Tibial nerve (tissue), 4 donors: ENCODE measurements at regions not wholly inside any gene's neighbourhood (a gene's known extent, or its start where the extent isn't known, plus 50 kb on each side); places are given as distances from the start of the nearest gene placed in this dataset.

Experiments
- DNase-seq, 2 donors: peaks; one replicate each; pipeline ENCODE4 v3.0.0-alpha.2; 2019; ENCODE audit warnings: low spot score in 2 of 2
- H3K27ac ChIP-seq, 4 donors: fragments of 200-600 bp; sonication (generic) in 3 of 4; one replicate each; pipeline ENCODE4 v1.5.1; 2017 to 2019; ENCODE audit warnings: mild to moderate bottlenecking in 1 of 4
- H3K27me3 ChIP-seq, 2 donors: fragments of 200-600 bp; sonication (generic) in 1 of 2; one replicate each; pipeline versions ENCODE4 v1.5.1 to v1.6.0; 2017 to 2019
- H3K36me3 ChIP-seq, 3 donors: fragments of 200-600 bp; sonication (generic); one replicate each; pipeline ENCODE4 v1.5.1; 2018 to 2019
- H3K4me1 ChIP-seq, 4 donors: fragments of 200-600 bp; sonication (generic) in 3 of 4; one replicate each; pipeline ENCODE4 v1.5.1; 2017 to 2019
- H3K4me3 ChIP-seq, 4 donors: fragments of 200-600 bp; sonication (generic) in 3 of 4; one replicate each; pipeline ENCODE4 v1.5.1; 2017 to 2019; ENCODE audit warnings: mild to moderate bottlenecking in 1 of 4, moderate library complexity in 1 of 4
- H3K9me3 ChIP-seq, 4 donors: fragments of 200-600 bp; sonication (generic) in 3 of 4; one replicate each; pipeline ENCODE4 v1.5.1; 2017 to 2019
- EP300 ChIP-seq, 2 donors: sonication (generic); formaldehyde crosslinking; IDR thresholded peaks; one replicate each; pipeline ENCODE4 v1.6.1; 2017; ENCODE audit warnings: antibody characterized with exemption in 2 of 2, mild to moderate bottlenecking in 1 of 2
- POLR2A ChIP-seq, 2 donors: fragments of 450-650 bp; IDR thresholded peaks; one replicate each; pipeline ENCODE4 v1.6.1; 2017; ENCODE audit warnings: antibody characterized with exemption in 2 of 2, mild to moderate bottlenecking in 2 of 2, moderate library complexity in 2 of 2
- WGBS, 2 donors: methylation state at CpG; one replicate each; pipeline ENCODE4 v1.1.5; 2018; 5-methylcytosine and 5-hydroxymethylcytosine counted together
- TF ChIP-seq, protein P1 (sequence below), 5 experiments: fragments of 200-600 bp in 3 of 5; fragments of 450-650 bp in 2 of 5; sonication (generic) in 3 of 5; IDR thresholded peaks; one replicate each; pipeline ENCODE4 v1.5.1; 2016 to 2019; ENCODE audit warnings: antibody characterized with exemption in 5 of 5, mild to moderate bottlenecking in 3 of 5, moderate library complexity in 2 of 5

DNA sequence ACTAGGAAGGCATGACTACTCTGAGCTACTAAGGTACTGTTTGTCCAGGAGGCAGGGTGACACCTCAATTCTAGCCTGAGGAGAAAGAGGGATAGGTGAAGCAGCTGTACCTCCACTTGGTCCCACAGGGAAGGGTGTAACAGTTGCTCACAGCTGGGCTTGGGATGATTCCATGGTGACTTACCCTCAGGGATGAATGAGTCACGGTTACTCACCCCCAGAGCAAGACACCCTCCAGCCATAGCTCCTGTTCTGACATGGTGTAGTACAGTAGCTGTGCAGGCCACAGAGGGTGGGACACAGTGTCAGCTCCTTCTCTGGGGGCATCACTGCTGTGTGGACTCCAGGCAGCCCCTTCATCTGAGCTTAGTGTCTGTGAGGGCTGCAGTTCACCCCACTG lies 868.6 kb upstream of the SEMA6D start:
- 80 to 100% methylated on average over 1 of the region's 1 CpG for WGBS, 2 donors
- Histone ChIP-seq H3K36me3 (no peaks in the 10 kb centered on the region), H3K9me3 (peaks cover 0 to 7% (median 0%) of the 10 kb centered on the region in 4 donors), H3K27me3 (no peaks in the 10 kb centered on the region), H3K4me3 (no peak overlapping the region), H3K27ac (no peak overlapping the region), H3K4me1 (no peaks in the 10 kb centered on the region)
- TF ChIP-seq, protein P1, sequence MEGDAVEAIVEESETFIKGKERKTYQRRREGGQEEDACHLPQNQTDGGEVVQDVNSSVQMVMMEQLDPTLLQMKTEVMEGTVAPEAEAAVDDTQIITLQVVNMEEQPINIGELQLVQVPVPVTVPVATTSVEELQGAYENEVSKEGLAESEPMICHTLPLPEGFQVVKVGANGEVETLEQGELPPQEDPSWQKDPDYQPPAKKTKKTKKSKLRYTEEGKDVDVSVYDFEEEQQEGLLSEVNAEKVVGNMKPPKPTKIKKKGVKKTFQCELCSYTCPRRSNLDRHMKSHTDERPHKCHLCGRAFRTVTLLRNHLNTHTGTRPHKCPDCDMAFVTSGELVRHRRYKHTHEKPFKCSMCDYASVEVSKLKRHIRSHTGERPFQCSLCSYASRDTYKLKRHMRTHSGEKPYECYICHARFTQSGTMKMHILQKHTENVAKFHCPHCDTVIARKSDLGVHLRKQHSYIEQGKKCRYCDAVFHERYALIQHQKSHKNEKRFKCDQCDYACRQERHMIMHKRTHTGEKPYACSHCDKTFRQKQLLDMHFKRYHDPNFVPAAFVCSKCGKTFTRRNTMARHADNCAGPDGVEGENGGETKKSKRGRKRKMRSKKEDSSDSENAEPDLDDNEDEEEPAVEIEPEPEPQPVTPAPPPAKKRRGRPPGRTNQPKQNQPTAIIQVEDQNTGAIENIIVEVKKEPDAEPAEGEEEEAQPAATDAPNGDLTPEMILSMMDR (IDR thresholded peaks at IDR 0.05) = no peak
- TF ChIP-seq EP300 (IDR thresholded peaks at IDR 0.05) (no peak), POLR2A (IDR thresholded peaks at IDR 0.05) (no peak)
- no peak for DNase-seq

DNA sequence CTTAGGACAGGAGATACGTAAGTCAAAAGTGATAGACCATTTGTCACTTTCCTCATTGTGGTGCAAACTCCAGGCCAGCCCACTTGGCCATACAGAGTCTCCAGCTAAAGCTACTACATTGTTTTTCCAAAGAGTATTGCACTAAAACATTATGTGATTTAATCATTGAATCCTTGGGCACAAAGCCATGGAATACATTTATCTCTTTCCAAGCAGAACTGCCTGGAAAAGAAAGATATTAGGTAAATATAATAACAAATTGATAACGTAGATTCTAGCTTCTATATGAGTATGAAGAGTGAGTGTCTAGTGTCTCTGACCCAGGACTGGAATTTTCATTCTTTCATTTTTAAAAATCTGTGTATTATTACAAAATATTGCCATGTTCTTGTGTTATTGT lies 863.7 kb upstream of the SEMA6D start:
- H3K27ac ChIP-seq = no peak overlapping the region
- H3K27me3 ChIP-seq = no peaks in the 10 kb centered on the region
- H3K4me1 ChIP-seq = no peaks in the 10 kb centered on the region
- H3K9me3 ChIP-seq = no peaks in the 10 kb centered on the region
- TF ChIP-seq, protein P1 (IDR thresholded peaks at IDR 0.05) = no peak
- TF ChIP-seq EP300 (IDR thresholded peaks at IDR 0.05) (no peak), POLR2A (IDR thresholded peaks at IDR 0.05) (no peak)
- H3K4me3 ChIP-seq = no peak overlapping the region
- WGBS, 2 donors = 64 to 68% methylated on average over 2 of the region's 2 CpGs
- DNase-seq = no peak
- no peaks in the 10 kb centered on the region for H3K36me3 ChIP-seq

DNA sequence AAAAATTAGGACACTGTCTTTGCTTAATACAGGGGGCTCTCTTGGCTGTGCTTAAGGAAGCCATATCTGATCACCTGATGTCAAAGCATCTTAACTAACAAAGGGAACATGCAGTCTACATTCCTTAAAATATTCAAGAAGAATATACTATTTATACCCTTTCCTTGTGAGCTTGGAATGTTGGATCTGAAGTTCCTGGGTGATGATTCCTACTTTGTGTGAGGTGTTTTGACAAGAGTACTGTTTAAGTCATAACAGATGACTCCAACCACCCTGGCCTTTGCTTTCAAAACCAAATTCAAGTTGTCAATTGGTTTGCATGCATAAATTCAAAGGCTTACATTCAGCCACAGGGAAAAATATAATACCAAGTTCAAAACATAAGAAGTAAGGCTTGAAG lies 862.7 kb upstream of the SEMA6D start:
- no peak for TF ChIP-seq EP300 (IDR thresholded peaks at IDR 0.05)
- TF ChIP-seq, protein P1 (IDR thresholded peaks at IDR 0.05) = no peak
- TF ChIP-seq POLR2A (IDR thresholded peaks at IDR 0.05) = no peak
- Histone ChIP-seq H3K27ac (no peak overlapping the region), H3K36me3 (no peaks in the 10 kb centered on the region), H3K27me3 (no peaks in the 10 kb centered on the region), H3K9me3 (no peaks in the 10 kb centered on the region), H3K4me1 (no peaks in the 10 kb centered on the region), H3K4me3 (no peak overlapping the region)
- DNase-seq = no peak

GRCh38 chr15:46855388-46855787 lies 861.9 kb upstream of the SEMA6D start:
- Histone ChIP-seq H3K4me1 (no peaks in the 10 kb centered on the region), H3K4me3 (no peak overlapping the region), H3K9me3 (no peaks in the 10 kb centered on the region), H3K27me3 (no peaks in the 10 kb centered on the region), H3K36me3 (no peaks in the 10 kb centered on the region), H3K27ac (no peak overlapping the region)
- WGBS, 2 donors = 78 to 83% methylated on average over 1 of the region's 1 CpG
- no peak for DNase-seq
- TF ChIP-seq, protein P1 (IDR thresholded peaks at IDR 0.05) = no peak
- no peak for TF ChIP-seq POLR2A (IDR thresholded peaks at IDR 0.05)
- no peak for TF ChIP-seq EP300 (IDR thresholded peaks at IDR 0.05)

GRCh38 chr15:46856839-46857502 lies 860.3 kb upstream of the SEMA6D start:
- TF ChIP-seq EP300 (IDR thresholded peaks at IDR 0.05) (no peak), POLR2A (IDR thresholded peaks at IDR 0.05) (no peak)
- TF ChIP-seq, protein P1 (IDR thresholded peaks at IDR 0.05) = no peak
- no peak for DNase-seq
- Histone ChIP-seq H3K9me3 (no peaks in the 10 kb centered on the region), H3K4me3 (no peak overlapping the region), H3K36me3 (no peaks in the 10 kb centered on the region), H3K27me3 (no peaks in the 10 kb centered on the region), H3K4me1 (no peaks in the 10 kb centered on the region), H3K27ac (no peak overlapping the region)
- WGBS, 2 donors = 44 to 52% methylated on average over 6 of the region's 6 CpGs
